MM.1S (cell line): ENCODE measurements at regions not wholly inside any gene's neighbourhood (a gene's known extent, or its start where the extent isn't known, plus 50 kb on each side); places are given as distances from the start of the nearest gene placed in this dataset.
A peak's percentile ranks its signal among the peaks of the same experiment; 100 is the strongest.

Experiments
- DNase-seq: peaks from one replicate; pipeline ENCODE4 v3.0.0-alpha.2; 2015
- H2AFZ ChIP-seq: fragments of 300-600 bp; sonication (generic); 2 replicates; pipeline ENCODE4 v1.6.0; 2016; ENCODE audit warnings: antibody characterized with exemption, low read length
- H3F3A ChIP-seq: fragments of 300-600 bp; sonication (generic); 2 replicates; pipeline ENCODE4 v1.6.1; 2016; ENCODE audit warnings: mild to moderate bottlenecking, antibody characterized with exemption, low read length, moderate library complexity, mixed read lengths; ENCODE audit not compliant: insufficient read depth
- H3K27ac ChIP-seq: fragments of 300-600 bp; sonication (generic); 2 replicates; pipeline ENCODE4 v1.5.1; 2016; ENCODE audit warnings: mild to moderate bottlenecking, low read length
- H3K27me3 ChIP-seq: fragments of 300-600 bp; sonication (generic); replicated peaks from 2 replicates; pipeline ENCODE4 v1.6.0; 2016; ENCODE audit warnings: low read length; ENCODE audit not compliant: insufficient read depth
- H3K36me3 ChIP-seq: fragments of 300-600 bp; sonication (generic); replicated peaks from 2 replicates; pipeline ENCODE4 v1.6.1; 2016; ENCODE audit warnings: mild to moderate bottlenecking, low read length, mixed read lengths; ENCODE audit not compliant: insufficient read depth
- H3K4me1 ChIP-seq: fragments of 300-600 bp; sonication (generic); 2 replicates; pipeline ENCODE4 v1.6.1; 2016; ENCODE audit warnings: low read length, mixed read lengths
- H3K4me2 ChIP-seq: fragments of 300-600 bp; sonication (generic); 2 replicates; pipeline ENCODE4 v1.6.0; 2016; ENCODE audit warnings: low read depth, low read length
- H3K4me3 ChIP-seq: fragments of 300-600 bp; sonication (generic); 2 replicates; pipeline ENCODE4 v1.5.1; 2016; ENCODE audit warnings: low read length, mixed read lengths
- H3K79me2 ChIP-seq: fragments of 300-600 bp; sonication (generic); 2 replicates; pipeline ENCODE4 v1.6.1; 2016; ENCODE audit warnings: mixed run types, low read length, mixed read lengths
- H3K9ac ChIP-seq: fragments of 300-600 bp; sonication (generic); 2 replicates; pipeline ENCODE4 v1.6.1; 2016; ENCODE audit warnings: low read length, mixed read lengths
- H3K9me2 ChIP-seq: fragments of 300-600 bp; sonication (generic); replicated peaks from 2 replicates; pipeline ENCODE4 v1.6.1; 2016; ENCODE audit warnings: mild to moderate bottlenecking, low read length, mixed read lengths; ENCODE audit not compliant: insufficient read depth
- H3K9me3 ChIP-seq: fragments of 300-600 bp; sonication (generic); replicated peaks from 2 replicates; pipeline ENCODE4 v1.6.1; 2016; ENCODE audit warnings: mild to moderate bottlenecking, low read length, mixed read lengths; ENCODE audit not compliant: insufficient read depth
- H4K20me1 ChIP-seq: fragments of 300-600 bp; sonication (generic); 2 replicates; pipeline ENCODE4 v1.6.1; 2016; ENCODE audit warnings: mild to moderate bottlenecking, low read length, moderate library complexity, mixed read lengths; ENCODE audit not compliant: insufficient read depth
- EZH2 ChIP-seq: fragments of 300-600 bp; sonication (generic); optimal IDR thresholded peaks from 2 replicates; pipeline ENCODE3; 2017; ENCODE audit warnings: low read depth, mild to moderate bottlenecking, antibody characterized with exemption, low read length, mixed read lengths
- EZH2phosphoT487 ChIP-seq: fragments of 300-600 bp; sonication (generic); IDR thresholded peaks from 2 replicates; pipeline ENCODE4 v1.6.1; 2018; ENCODE audit warnings: antibody characterized with exemption, low read length
- TF ChIP-seq, protein P1 (sequence below): fragments of 300-600 bp; sonication (generic); IDR thresholded peaks from 2 replicates; pipeline ENCODE4 v1.5.1; 2016; ENCODE audit warnings: antibody characterized with exemption, low read length, mixed read lengths

GRCh38 chr12:60112763-60113162 is 516.9 kb downstream of the SLC16A7 start:
- H3K9ac ChIP-seq, result no peak overlapping the region
- H3K27ac ChIP-seq, result no peak overlapping the region
- H3K27me3 ChIP-seq, result no peaks in the 10 kb centered on the region
- H3K9me3 ChIP-seq, result no peaks in the 10 kb centered on the region
- no peak overlapping the region for H2AFZ ChIP-seq
- no peaks in the 10 kb centered on the region for H3K9me2 ChIP-seq
- DNase-seq, result peak; percentile 11
- no peaks in the 10 kb centered on the region for H3F3A ChIP-seq
- H3K4me2 ChIP-seq, result no peak overlapping the region
- no peaks in the 10 kb centered on the region for H3K36me3 ChIP-seq
- no peaks in the 10 kb centered on the region for H4K20me1 ChIP-seq
- TF ChIP-seq EZH2, result no peak
- TF ChIP-seq, protein P1, sequence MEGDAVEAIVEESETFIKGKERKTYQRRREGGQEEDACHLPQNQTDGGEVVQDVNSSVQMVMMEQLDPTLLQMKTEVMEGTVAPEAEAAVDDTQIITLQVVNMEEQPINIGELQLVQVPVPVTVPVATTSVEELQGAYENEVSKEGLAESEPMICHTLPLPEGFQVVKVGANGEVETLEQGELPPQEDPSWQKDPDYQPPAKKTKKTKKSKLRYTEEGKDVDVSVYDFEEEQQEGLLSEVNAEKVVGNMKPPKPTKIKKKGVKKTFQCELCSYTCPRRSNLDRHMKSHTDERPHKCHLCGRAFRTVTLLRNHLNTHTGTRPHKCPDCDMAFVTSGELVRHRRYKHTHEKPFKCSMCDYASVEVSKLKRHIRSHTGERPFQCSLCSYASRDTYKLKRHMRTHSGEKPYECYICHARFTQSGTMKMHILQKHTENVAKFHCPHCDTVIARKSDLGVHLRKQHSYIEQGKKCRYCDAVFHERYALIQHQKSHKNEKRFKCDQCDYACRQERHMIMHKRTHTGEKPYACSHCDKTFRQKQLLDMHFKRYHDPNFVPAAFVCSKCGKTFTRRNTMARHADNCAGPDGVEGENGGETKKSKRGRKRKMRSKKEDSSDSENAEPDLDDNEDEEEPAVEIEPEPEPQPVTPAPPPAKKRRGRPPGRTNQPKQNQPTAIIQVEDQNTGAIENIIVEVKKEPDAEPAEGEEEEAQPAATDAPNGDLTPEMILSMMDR, result no peak
- no peak for TF ChIP-seq EZH2phosphoT487
- H3K4me1 ChIP-seq, result no peaks in the 10 kb centered on the region
- H3K79me2 ChIP-seq, result no peaks in the 10 kb centered on the region
- H3K4me3 ChIP-seq, result no peak overlapping the region

DNA sequence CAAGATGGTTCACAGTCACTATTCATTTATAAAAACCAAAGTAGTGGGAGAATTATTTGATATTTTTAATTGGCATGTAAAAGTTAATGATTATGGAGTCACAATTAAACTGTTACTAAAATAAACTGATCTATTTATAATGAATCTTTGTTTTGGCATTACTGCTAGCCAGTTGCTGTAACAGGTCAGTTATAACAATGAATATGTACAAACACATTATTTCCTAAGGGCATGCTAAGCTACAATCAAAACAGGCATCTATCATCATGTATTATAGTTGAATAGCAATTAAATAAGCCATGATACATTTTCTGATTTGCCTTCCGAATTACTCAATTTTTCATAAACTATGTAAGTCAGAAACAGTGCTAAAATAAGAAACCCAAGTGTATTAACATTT is 518.3 kb downstream of the SLC16A7 start:
- Histone ChIP-seq H3K4me2 (no peak overlapping the region), H4K20me1 (no peaks in the 10 kb centered on the region), H2AFZ (no peak overlapping the region), H3K9ac (no peak overlapping the region), H3K27me3 (no peaks in the 10 kb centered on the region), H3K4me1 (no peaks in the 10 kb centered on the region), H3K79me2 (no peaks in the 10 kb centered on the region), H3F3A (no peaks in the 10 kb centered on the region), H3K27ac (no peak overlapping the region), H3K36me3 (no peaks in the 10 kb centered on the region), H3K9me2 (no peaks in the 10 kb centered on the region), H3K9me3 (no peaks in the 10 kb centered on the region), H3K4me3 (no peak overlapping the region)
- TF ChIP-seq EZH2phosphoT487, result no peak
- TF ChIP-seq, protein P1, result no peak
- no peak for DNase-seq

DNA sequence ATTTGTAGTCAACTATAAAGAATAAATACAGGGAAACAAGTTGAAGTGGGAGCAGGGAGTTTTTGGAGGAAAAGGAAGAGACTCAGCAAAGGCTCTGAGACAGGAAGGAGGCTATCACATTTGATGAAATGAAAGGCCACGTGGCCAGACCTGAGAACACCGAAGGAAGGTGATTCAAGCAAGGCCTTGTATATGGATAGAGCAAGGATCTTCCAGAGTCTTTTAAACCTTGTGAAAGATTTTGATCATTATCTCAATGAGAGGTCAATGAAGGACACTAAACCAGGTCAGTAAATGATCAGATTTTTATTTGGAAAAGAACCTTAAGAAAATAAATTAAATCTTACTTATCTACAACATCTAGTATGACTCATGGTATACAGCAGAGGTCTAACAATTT is 523.5 kb downstream of the SLC16A7 start:
- Histone ChIP-seq H2AFZ (0 out of 2 replicates have a peak overlapping the region, but pooled peaks have one; percentile 24), H3K36me3 (no peaks in the 10 kb centered on the region), H3K4me2 (no peak overlapping the region)

More for the DNA sequence above, 523.5 kb downstream of the SLC16A7 start:
- H4K20me1 ChIP-seq, result no peaks in the 10 kb centered on the region
- no peaks in the 10 kb centered on the region for H3K9me3 ChIP-seq
- no peaks in the 10 kb centered on the region for H3K79me2 ChIP-seq
- H3K4me3 ChIP-seq, result no peak overlapping the region
- no peaks in the 10 kb centered on the region for H3K4me1 ChIP-seq
- H3F3A ChIP-seq, result no peaks in the 10 kb centered on the region
- H3K27ac ChIP-seq, result no peak overlapping the region
- no peak overlapping the region for H3K9ac ChIP-seq
- H3K9me2 ChIP-seq, result no peaks in the 10 kb centered on the region
- no peak for DNase-seq
- TF ChIP-seq, protein P1, result no peak
- no peak for TF ChIP-seq EZH2phosphoT487
- TF ChIP-seq EZH2, result no peak
- H3K27me3 ChIP-seq, result no peaks in the 10 kb centered on the region
